ENCODE measurements at regions not wholly inside any gene's neighbourhood (a gene's known extent, or its start where the extent isn't known, plus 50 kb on each side); places are given as distances from the start of the nearest gene placed in this dataset.

DNA sequence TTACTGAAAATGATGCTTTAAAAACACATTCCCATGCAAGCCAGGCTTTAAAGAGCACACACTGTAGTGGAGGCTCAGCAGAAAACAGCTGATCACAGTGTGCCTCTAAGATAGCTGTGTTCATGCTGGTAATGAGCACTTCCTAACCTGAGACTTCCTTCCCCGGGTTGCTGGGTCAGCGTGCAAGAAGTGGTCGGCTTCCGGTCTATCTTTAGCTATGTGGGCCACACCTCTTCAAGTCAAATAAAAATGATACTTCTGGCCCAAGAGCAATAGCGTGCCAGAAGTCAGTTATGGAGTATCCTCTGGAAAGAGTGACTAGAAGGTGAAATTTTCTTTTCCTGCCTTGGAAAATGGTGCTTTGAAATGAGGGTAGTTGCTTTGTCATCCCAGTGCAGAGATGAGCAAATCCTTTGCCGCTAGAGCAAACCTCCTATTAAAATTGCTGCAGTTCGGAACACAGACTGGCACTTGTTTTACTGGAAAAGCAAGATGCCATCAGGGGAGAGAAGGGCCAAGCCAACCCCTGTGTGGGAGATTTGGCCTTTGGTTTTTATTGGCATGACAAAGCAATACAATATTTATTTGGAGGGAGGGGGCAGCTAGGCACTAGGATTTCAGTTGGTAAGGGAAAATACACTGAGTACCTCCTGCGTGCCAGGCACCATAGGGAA lies 64.2 kb downstream of the ARHGAP35 start:
- TF ChIP-seq, protein P1, sequence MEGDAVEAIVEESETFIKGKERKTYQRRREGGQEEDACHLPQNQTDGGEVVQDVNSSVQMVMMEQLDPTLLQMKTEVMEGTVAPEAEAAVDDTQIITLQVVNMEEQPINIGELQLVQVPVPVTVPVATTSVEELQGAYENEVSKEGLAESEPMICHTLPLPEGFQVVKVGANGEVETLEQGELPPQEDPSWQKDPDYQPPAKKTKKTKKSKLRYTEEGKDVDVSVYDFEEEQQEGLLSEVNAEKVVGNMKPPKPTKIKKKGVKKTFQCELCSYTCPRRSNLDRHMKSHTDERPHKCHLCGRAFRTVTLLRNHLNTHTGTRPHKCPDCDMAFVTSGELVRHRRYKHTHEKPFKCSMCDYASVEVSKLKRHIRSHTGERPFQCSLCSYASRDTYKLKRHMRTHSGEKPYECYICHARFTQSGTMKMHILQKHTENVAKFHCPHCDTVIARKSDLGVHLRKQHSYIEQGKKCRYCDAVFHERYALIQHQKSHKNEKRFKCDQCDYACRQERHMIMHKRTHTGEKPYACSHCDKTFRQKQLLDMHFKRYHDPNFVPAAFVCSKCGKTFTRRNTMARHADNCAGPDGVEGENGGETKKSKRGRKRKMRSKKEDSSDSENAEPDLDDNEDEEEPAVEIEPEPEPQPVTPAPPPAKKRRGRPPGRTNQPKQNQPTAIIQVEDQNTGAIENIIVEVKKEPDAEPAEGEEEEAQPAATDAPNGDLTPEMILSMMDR (IDR thresholded peaks at IDR 0.05), result no peak
- no peak for TF ChIP-seq POLR2A (IDR thresholded peaks at IDR 0.05)

Data from lower leg skin (tissue), 3 donors.